ENCODE measurements at regions not wholly inside any gene's neighbourhood (a gene's known extent, or its start where the extent isn't known, plus 50 kb on each side); places are given as distances from the start of the nearest gene placed in this dataset.

DNA sequence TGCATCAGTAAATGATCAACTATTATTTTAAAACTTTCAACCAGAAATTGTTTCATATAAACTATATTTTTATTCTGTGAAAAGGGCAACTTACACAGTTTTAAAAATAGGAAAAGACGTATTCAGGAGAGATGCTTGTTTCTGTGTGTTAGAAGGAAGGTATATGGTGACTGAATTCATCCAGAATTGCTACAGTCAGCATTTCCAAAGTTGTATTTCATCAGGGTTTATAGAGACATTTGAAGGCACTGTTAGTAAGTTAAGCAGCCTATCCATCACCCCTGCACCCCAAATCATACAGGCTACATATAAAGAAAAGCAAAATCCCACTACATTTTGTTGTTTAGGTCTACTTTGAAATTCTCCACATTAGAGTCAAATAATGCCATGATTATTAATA is 716.0 kb downstream of the KCTD16 start:
- DNase-seq (ENCODE audit: low spot score): no peak
- Mint-ChIP-seq H3K4me1 (ENCODE audit: unreplicated experiment) (peaks cover 3% of the 10 kb centered on the region), H3K27ac (ENCODE audit: unreplicated experiment) (no peak overlapping the region), H3K36me3 (ENCODE audit: low read depth, unreplicated experiment) (no peaks in the 10 kb centered on the region), H3K27me3 (ENCODE audit: unreplicated experiment) (no peaks in the 10 kb centered on the region), H3K4me3 (ENCODE audit: unreplicated experiment) (no peak overlapping the region), H3K9me3 (ENCODE audit: unreplicated experiment) (no peaks in the 10 kb centered on the region)
- TF ChIP-seq, protein P1, sequence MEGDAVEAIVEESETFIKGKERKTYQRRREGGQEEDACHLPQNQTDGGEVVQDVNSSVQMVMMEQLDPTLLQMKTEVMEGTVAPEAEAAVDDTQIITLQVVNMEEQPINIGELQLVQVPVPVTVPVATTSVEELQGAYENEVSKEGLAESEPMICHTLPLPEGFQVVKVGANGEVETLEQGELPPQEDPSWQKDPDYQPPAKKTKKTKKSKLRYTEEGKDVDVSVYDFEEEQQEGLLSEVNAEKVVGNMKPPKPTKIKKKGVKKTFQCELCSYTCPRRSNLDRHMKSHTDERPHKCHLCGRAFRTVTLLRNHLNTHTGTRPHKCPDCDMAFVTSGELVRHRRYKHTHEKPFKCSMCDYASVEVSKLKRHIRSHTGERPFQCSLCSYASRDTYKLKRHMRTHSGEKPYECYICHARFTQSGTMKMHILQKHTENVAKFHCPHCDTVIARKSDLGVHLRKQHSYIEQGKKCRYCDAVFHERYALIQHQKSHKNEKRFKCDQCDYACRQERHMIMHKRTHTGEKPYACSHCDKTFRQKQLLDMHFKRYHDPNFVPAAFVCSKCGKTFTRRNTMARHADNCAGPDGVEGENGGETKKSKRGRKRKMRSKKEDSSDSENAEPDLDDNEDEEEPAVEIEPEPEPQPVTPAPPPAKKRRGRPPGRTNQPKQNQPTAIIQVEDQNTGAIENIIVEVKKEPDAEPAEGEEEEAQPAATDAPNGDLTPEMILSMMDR (IDR thresholded peaks at IDR 0.05; ENCODE audit: unreplicated experiment): no peak

DNA sequence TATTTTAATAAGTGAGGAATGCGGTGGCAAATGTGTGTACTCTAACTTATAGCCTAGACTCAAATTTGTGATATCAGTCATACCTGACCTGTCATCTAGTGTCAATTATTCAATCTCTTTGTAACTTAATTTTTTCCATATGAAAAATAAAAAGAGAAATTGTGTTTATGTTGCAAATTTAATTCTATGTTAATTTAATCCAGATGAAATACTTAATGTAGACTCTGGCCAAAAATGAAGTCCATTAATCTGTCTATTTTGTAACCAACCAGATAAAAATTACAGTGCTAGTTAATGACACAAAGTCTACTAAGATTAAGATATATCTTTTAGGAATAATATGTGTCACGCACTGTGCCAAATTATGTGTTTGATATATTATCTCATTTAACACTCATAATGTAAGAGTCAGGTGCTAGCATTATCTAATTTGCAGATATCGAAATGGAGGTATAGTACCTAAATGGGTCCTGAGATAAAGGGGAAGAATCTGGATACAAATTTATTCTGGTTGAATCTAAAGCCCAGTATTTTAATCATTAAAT is 712.1 kb downstream of the KCTD16 start:
- DNase-seq (ENCODE audit: low spot score): no peak
- Mint-ChIP-seq H3K9me3 (ENCODE audit: unreplicated experiment) (no peaks in the 10 kb centered on the region), H3K27me3 (ENCODE audit: unreplicated experiment) (no peaks in the 10 kb centered on the region)

GRCh38 chr5:144880513-144880912 is 709.8 kb downstream of the KCTD16 start:
- Mint-ChIP-seq H3K4me1 (ENCODE audit: unreplicated experiment) (no peaks in the 10 kb centered on the region), H3K4me3 (ENCODE audit: unreplicated experiment) (no peak overlapping the region), H3K36me3 (ENCODE audit: low read depth, unreplicated experiment) (no peaks in the 10 kb centered on the region), H3K27me3 (ENCODE audit: unreplicated experiment) (no peaks in the 10 kb centered on the region), H3K27ac (ENCODE audit: unreplicated experiment) (no peak overlapping the region), H3K9me3 (ENCODE audit: unreplicated experiment) (no peaks in the 10 kb centered on the region)
- DNase-seq (ENCODE audit: low spot score): no peak
- TF ChIP-seq, protein P1 (IDR thresholded peaks at IDR 0.05; ENCODE audit: unreplicated experiment): no peak

More for the DNA sequence above, 712.1 kb downstream of the KCTD16 start:
- no peak overlapping the region for H3K4me3 Mint-ChIP-seq (ENCODE audit: unreplicated experiment)
- TF ChIP-seq, protein P1 (IDR thresholded peaks at IDR 0.05; ENCODE audit: unreplicated experiment): no peak
- no peaks in the 10 kb centered on the region for H3K4me1 Mint-ChIP-seq (ENCODE audit: unreplicated experiment)
- H3K36me3 Mint-ChIP-seq (ENCODE audit: low read depth, unreplicated experiment): no peaks in the 10 kb centered on the region
- no peak overlapping the region for H3K27ac Mint-ChIP-seq (ENCODE audit: unreplicated experiment)

GRCh38 chr5:144876990-144877389 is 706.3 kb downstream of the KCTD16 start:
- Mint-ChIP-seq H3K27ac (ENCODE audit: unreplicated experiment) (no peak overlapping the region), H3K9me3 (ENCODE audit: unreplicated experiment) (no peaks in the 10 kb centered on the region), H3K4me3 (ENCODE audit: unreplicated experiment) (no peak overlapping the region), H3K27me3 (ENCODE audit: unreplicated experiment) (peaks cover 2% of the 10 kb centered on the region), H3K4me1 (ENCODE audit: unreplicated experiment) (no peaks in the 10 kb centered on the region), H3K36me3 (ENCODE audit: low read depth, unreplicated experiment) (no peaks in the 10 kb centered on the region)
- no peak for DNase-seq (ENCODE audit: low spot score)
- TF ChIP-seq, protein P1 (IDR thresholded peaks at IDR 0.05; ENCODE audit: unreplicated experiment): no peak

- TF ChIP-seq, protein P1 (IDR thresholded peaks at IDR 0.05; ENCODE audit: unreplicated experiment): no peak
- Mint-ChIP-seq H3K9me3 (ENCODE audit: unreplicated experiment) (no peaks in the 10 kb centered on the region), H3K27me3 (ENCODE audit: unreplicated experiment) (peaks cover 2% of the 10 kb centered on the region), H3K27ac (ENCODE audit: unreplicated experiment) (no peak overlapping the region), H3K4me1 (ENCODE audit: unreplicated experiment) (no peaks in the 10 kb centered on the region), H3K4me3 (ENCODE audit: unreplicated experiment) (no peak overlapping the region), H3K36me3 (ENCODE audit: low read depth, unreplicated experiment) (no peaks in the 10 kb centered on the region)
- no peak for DNase-seq (ENCODE audit: low spot score)
Observed at GRCh38 chr5:144873076-144873475, 702.4 kb downstream of the KCTD16 start.
